Neural cell (in vitro differentiated cells): ENCODE measurements at regions not wholly inside any gene's neighbourhood (a gene's known extent, or its start where the extent isn't known, plus 50 kb on each side); places are given as distances from the start of the nearest gene placed in this dataset.

ENCODE experiments used
- H2AFZ ChIP-seq: fragments of 200-600, 300-800 bp; sonication (generic), shearing (Covaris generic); 2 replicates; pipeline ENCODE4 v1.6.0; 2014; ENCODE audit warnings: low read depth, mild to moderate bottlenecking, antibody characterized with exemption, low read length, moderate library complexity
- H3F3A ChIP-seq: fragments of 200-600 bp; shearing (Covaris generic); 2 replicates; pipeline ENCODE4 v1.6.1; 2016; ENCODE audit warnings: mild to moderate bottlenecking, moderate library complexity, mixed read lengths, antibody characterized with exemption, low read length; ENCODE audit not compliant: insufficient read depth, poor library complexity, severe bottlenecking
- H3K27ac ChIP-seq: fragments of 200-600, 300-800 bp; sonication (generic), shearing (Covaris generic); 2 replicates; pipeline ENCODE4 v1.5.1; 2014; ENCODE audit warnings: mild to moderate bottlenecking, low read length, moderate library complexity
- H3K27me3 ChIP-seq: fragments of 300-800, 200-600 bp; sonication (generic), shearing (Covaris generic); 2 replicates; pipeline ENCODE4 v1.6.0; 2014; ENCODE audit warnings: mild to moderate bottlenecking, low read depth, low read length, moderate library complexity; ENCODE audit not compliant: insufficient read depth
- H3K36me3 ChIP-seq: fragments of 300-800, 200-600 bp; sonication (generic), shearing (Covaris generic); 2 replicates; pipeline ENCODE4 v1.5.1; 2014; ENCODE audit warnings: mild to moderate bottlenecking, antibody characterized with exemption, low read length, moderate library complexity; ENCODE audit not compliant: insufficient read depth
- H3K4me2 ChIP-seq: fragments of 300-800, 200-600 bp; sonication (generic), shearing (Covaris generic); 2 replicates; pipeline ENCODE4 v1.6.0; 2014; ENCODE audit warnings: mild to moderate bottlenecking, low read length
- H3K4me3 ChIP-seq: fragments of 300-800, 200-600 bp; sonication (generic), shearing (Covaris generic); 2 replicates; pipeline ENCODE4 v1.5.1; 2014; ENCODE audit warnings: mild to moderate bottlenecking, low read length, moderate library complexity
- H3K79me2 ChIP-seq: fragments of 200-600 bp; shearing (Covaris generic); replicated peaks from 2 replicates; pipeline ENCODE4 v1.6.0; 2014; ENCODE audit warnings: mild to moderate bottlenecking, low read length, moderate library complexity; ENCODE audit not compliant: insufficient read depth
- H3K9ac ChIP-seq: fragments of 300-800, 200-600 bp; sonication (generic), shearing (Covaris generic); 2 replicates; pipeline ENCODE4 v1.6.1; 2016; ENCODE audit warnings: mild to moderate bottlenecking, low read length, mixed read lengths
- H3K9me2 ChIP-seq: fragments of 200-600 bp; shearing (Covaris generic); 2 replicates; pipeline ENCODE4 v1.6.1; 2016; ENCODE audit warnings: mild to moderate bottlenecking, low read length, mixed read lengths; ENCODE audit not compliant: insufficient read depth
- H3K9me3 ChIP-seq: fragments of 200-600, 300-800 bp; sonication (generic), shearing (Covaris generic); 2 replicates; pipeline ENCODE4 v1.6.1; 2016; ENCODE audit warnings: mild to moderate bottlenecking, mixed run types, low read length, moderate library complexity, mixed read lengths
- H4K20me1 ChIP-seq: fragments of 200-600 bp; shearing (Covaris generic); 2 replicates; pipeline ENCODE4 v1.6.1; 2016; ENCODE audit warnings: mild to moderate bottlenecking, mixed run types; ENCODE audit not compliant: insufficient read depth
- EP300 ChIP-seq: fragments of 450-650 bp; conservative IDR thresholded peaks from 2 replicates; pipeline ENCODE4 v1.6.1; 2014; ENCODE audit warnings: antibody characterized with exemption, mild to moderate bottlenecking, moderate library complexity; ENCODE audit not compliant: poor library complexity, severe bottlenecking
- EZH2 ChIP-seq: fragments of 200-600, 300-800 bp; shearing (Covaris generic), sonication (generic); IDR thresholded peaks from 2 replicates; pipeline ENCODE4 v1.6.1; 2014; ENCODE audit warnings: antibody characterized with exemption, low read length, borderline replicate concordance, mild to moderate bottlenecking; ENCODE audit not compliant: insufficient read depth, poor library complexity, severe bottlenecking
- MXI1 ChIP-seq: fragments of 450-650 bp; conservative IDR thresholded peaks from 2 replicates; pipeline ENCODE4 v1.6.1; 2014; ENCODE audit warnings: antibody characterized with exemption, mild to moderate bottlenecking; ENCODE audit not compliant: poor library complexity, severe bottlenecking
- POLR2AphosphoS5 ChIP-seq: IDR thresholded peaks from 2 replicates; pipeline ENCODE4 v1.6.1; 2012
- RAD21 ChIP-seq: fragments of 450-650 bp; conservative IDR thresholded peaks from 2 replicates; pipeline ENCODE4 v1.6.1; 2014; ENCODE audit warnings: antibody characterized with exemption, mild to moderate bottlenecking, moderate library complexity
- SMC3 ChIP-seq: fragments of 450-650 bp; conservative IDR thresholded peaks from 2 replicates; pipeline ENCODE4 v1.6.1; 2014; ENCODE audit warnings: antibody characterized with exemption, mild to moderate bottlenecking, moderate library complexity; ENCODE audit not compliant: poor library complexity
- TAF1 ChIP-seq: IDR thresholded peaks from 2 replicates; pipeline ENCODE4 v1.6.1; 2012; ENCODE audit warnings: low read depth
- TF ChIP-seq, protein P1 (sequence below): IDR thresholded peaks from 2 replicates; pipeline ENCODE4 v1.6.1; 2012; ENCODE audit warnings: borderline replicate concordance
- TF ChIP-seq, protein P2 (sequence below): fragments of 450-650 bp; IDR thresholded peaks from 2 replicates; pipeline ENCODE4 v1.5.1; 2014; ENCODE audit warnings: antibody characterized with exemption, mild to moderate bottlenecking, moderate library complexity; ENCODE audit not compliant: poor library complexity, severe bottlenecking

DNA sequence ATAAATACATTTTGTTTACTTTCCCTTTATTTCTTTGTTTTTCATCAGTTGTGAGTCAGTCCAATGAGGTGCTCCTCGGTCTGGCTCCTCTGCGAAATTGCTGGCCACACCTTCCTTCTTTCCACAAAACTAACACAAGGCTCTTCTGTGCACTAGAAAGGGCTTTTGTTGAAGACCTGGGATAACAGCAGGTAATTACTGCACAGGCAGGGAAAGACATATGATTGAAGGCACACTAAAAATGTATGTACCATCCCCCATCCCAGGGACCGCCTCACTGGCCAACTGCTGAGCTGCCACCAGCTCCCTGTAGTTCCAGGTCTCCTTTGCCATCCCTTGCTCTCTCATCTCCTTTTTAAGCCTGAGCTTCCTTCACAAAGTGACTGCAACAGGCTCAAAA, 180.5 kb downstream of the EFNB2 start:
- H2AFZ ChIP-seq = no peak overlapping the region

DNA sequence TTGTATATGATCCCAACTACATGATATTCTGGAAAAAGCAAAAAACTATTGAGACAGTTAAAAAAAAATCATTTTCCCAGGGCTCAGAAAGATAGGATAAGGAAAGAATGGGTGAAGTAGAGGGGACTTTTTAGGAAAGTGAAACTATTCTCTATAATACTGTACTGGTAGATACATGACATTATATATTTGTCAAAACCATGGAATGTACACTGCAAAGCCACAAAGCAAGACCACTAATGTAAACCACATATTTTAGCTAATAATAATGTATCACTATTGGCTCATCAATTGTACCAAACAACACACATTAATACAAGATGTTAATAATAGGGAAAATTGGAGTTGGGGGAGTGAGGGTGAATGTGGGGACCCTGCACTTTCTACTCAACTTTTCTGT, 182.6 kb downstream of the EFNB2 start:
- Histone ChIP-seq H3K79me2 (no peaks in the 10 kb centered on the region), H3K27me3 (no peaks in the 10 kb centered on the region), H3K36me3 (no peaks in the 10 kb centered on the region), H3K4me3 (no peak overlapping the region), H4K20me1 (no peaks in the 10 kb centered on the region), H3K9me2 (no peaks in the 10 kb centered on the region), H3K9me3 (no peaks in the 10 kb centered on the region), H3F3A (no peaks in the 10 kb centered on the region), H2AFZ (no peak overlapping the region), H3K4me2 (no peak overlapping the region), H3K27ac (no peak overlapping the region), H3K9ac (no peak overlapping the region)
- no peak for TF ChIP-seq EZH2
- no peak for TF ChIP-seq SMC3

More for the DNA sequence above, 180.5 kb downstream of the EFNB2 start:
- Histone ChIP-seq H3K27me3 (no peaks in the 10 kb centered on the region), H3K36me3 (no peaks in the 10 kb centered on the region), H3F3A (no peaks in the 10 kb centered on the region), H3K9ac (no peak overlapping the region), H3K9me2 (no peaks in the 10 kb centered on the region), H3K9me3 (no peaks in the 10 kb centered on the region), H3K27ac (no peak overlapping the region), H3K4me2 (no peak overlapping the region), H3K4me3 (no peak overlapping the region), H3K79me2 (no peaks in the 10 kb centered on the region), H4K20me1 (no peaks in the 10 kb centered on the region)
- TF ChIP-seq RAD21 (no peak), EP300 (no peak), TAF1 (no peak), MXI1 (no peak), EZH2 (no peak), SMC3 (no peak), POLR2AphosphoS5 (no peak)
- TF ChIP-seq, protein P1, sequence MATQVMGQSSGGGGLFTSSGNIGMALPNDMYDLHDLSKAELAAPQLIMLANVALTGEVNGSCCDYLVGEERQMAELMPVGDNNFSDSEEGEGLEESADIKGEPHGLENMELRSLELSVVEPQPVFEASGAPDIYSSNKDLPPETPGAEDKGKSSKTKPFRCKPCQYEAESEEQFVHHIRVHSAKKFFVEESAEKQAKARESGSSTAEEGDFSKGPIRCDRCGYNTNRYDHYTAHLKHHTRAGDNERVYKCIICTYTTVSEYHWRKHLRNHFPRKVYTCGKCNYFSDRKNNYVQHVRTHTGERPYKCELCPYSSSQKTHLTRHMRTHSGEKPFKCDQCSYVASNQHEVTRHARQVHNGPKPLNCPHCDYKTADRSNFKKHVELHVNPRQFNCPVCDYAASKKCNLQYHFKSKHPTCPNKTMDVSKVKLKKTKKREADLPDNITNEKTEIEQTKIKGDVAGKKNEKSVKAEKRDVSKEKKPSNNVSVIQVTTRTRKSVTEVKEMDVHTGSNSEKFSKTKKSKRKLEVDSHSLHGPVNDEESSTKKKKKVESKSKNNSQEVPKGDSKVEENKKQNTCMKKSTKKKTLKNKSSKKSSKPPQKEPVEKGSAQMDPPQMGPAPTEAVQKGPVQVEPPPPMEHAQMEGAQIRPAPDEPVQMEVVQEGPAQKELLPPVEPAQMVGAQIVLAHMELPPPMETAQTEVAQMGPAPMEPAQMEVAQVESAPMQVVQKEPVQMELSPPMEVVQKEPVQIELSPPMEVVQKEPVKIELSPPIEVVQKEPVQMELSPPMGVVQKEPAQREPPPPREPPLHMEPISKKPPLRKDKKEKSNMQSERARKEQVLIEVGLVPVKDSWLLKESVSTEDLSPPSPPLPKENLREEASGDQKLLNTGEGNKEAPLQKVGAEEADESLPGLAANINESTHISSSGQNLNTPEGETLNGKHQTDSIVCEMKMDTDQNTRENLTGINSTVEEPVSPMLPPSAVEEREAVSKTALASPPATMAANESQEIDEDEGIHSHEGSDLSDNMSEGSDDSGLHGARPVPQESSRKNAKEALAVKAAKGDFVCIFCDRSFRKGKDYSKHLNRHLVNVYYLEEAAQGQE = no peak
- TF ChIP-seq, protein P2, sequence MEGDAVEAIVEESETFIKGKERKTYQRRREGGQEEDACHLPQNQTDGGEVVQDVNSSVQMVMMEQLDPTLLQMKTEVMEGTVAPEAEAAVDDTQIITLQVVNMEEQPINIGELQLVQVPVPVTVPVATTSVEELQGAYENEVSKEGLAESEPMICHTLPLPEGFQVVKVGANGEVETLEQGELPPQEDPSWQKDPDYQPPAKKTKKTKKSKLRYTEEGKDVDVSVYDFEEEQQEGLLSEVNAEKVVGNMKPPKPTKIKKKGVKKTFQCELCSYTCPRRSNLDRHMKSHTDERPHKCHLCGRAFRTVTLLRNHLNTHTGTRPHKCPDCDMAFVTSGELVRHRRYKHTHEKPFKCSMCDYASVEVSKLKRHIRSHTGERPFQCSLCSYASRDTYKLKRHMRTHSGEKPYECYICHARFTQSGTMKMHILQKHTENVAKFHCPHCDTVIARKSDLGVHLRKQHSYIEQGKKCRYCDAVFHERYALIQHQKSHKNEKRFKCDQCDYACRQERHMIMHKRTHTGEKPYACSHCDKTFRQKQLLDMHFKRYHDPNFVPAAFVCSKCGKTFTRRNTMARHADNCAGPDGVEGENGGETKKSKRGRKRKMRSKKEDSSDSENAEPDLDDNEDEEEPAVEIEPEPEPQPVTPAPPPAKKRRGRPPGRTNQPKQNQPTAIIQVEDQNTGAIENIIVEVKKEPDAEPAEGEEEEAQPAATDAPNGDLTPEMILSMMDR = no peak

DNA sequence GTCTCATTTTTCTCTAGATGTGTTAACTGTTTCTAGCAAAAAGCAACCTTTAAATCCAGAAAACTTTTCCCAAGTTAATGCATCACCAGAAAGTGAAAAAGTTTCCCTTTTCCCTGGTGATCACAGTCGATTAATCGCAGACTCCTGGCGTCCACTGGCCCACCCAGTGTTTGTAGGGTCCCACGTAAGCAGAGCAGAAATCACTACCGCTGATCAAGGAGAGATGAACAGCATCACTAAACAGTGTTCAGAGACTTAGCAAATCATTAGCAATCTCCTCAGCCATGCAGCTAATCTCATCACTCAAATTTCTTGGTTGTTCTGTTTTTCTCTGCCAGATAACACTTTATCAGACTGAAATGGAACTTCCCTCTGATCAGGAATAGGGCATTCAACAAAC, 184.2 kb downstream of the EFNB2 start:
- Histone ChIP-seq H3K36me3 (no peaks in the 10 kb centered on the region), H3K4me2 (no peak overlapping the region), H3F3A (no peaks in the 10 kb centered on the region)

More for the DNA sequence above, 184.2 kb downstream of the EFNB2 start:
- H3K4me3 ChIP-seq = no peak overlapping the region
- H2AFZ ChIP-seq = no peak overlapping the region
- H3K27ac ChIP-seq = no peak overlapping the region
- no peak overlapping the region for H3K9ac ChIP-seq
- H3K79me2 ChIP-seq = no peaks in the 10 kb centered on the region
- TF ChIP-seq EZH2 = no peak
- TF ChIP-seq RAD21 = no peak
- TF ChIP-seq POLR2AphosphoS5 = no peak
- no peak for TF ChIP-seq MXI1
- TF ChIP-seq, protein P2 = no peak
- H3K27me3 ChIP-seq = no peaks in the 10 kb centered on the region
- H4K20me1 ChIP-seq = no peaks in the 10 kb centered on the region
- no peaks in the 10 kb centered on the region for H3K9me3 ChIP-seq
- no peaks in the 10 kb centered on the region for H3K9me2 ChIP-seq
